ENCODE measurements at regions not wholly inside any gene's neighbourhood (a gene's known extent, or its start where the extent isn't known, plus 50 kb on each side); places are given as distances from the start of the nearest gene placed in this dataset.

- TF ChIP-seq ZBTB33 (IDR thresholded peaks at IDR 0.05; ENCODE audit: borderline replicate concordance, low read depth), result peak; percentile 44; the same call in 1 of the 2 replicates
- TF ChIP-seq RXRA (IDR thresholded peaks at IDR 0.05; ENCODE audit: borderline replicate concordance, low read depth), result peak; percentile 76; the same call in 1 of the 2 replicates
- no peak for TF ChIP-seq GATA2 (CRISPR knock-in tag; IDR thresholded peaks at IDR 0.05)
- TF ChIP-seq NRF1 (IDR thresholded peaks at IDR 0.05; ENCODE audit: low read depth, low read length), result no peak
- TF ChIP-seq, protein P1, sequence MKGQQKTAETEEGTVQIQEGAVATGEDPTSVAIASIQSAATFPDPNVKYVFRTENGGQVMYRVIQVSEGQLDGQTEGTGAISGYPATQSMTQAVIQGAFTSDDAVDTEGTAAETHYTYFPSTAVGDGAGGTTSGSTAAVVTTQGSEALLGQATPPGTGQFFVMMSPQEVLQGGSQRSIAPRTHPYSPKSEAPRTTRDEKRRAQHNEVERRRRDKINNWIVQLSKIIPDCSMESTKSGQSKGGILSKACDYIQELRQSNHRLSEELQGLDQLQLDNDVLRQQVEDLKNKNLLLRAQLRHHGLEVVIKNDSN (IDR thresholded peaks at IDR 0.05; ENCODE audit: borderline replicate concordance, low read depth), result no peak
These were observed 162.0 kb downstream of the SLC25A46 start (continued) for GRCh38 chr5:110900829-110901228.

- Histone ChIP-seq H3K4me1 (ENCODE audit: control insufficient read depth in 1 of 2, insufficient read depth in 2 of 2, low read depth in 1 of 2, low read length in 1 of 2) (no peaks in the 10 kb centered on the region; a peak in 1 of 4 replicates), H3K4me2 (no peak overlapping the region), H3K9me2 (no peaks in the 10 kb centered on the region), H3K9ac (no peak overlapping the region), H4K20me1 (ENCODE audit: insufficient read depth) (no peaks in the 10 kb centered on the region), H3K9me3 (no peaks in the 10 kb centered on the region), H3K27me3 (ENCODE audit: insufficient read depth) (no peaks in the 10 kb centered on the region), H3K79me2 (ENCODE audit: insufficient read depth) (no peaks in the 10 kb centered on the region), H3K36me3 (replicated peaks in 1 of 2; ENCODE audit: control insufficient read depth in 1 of 2, insufficient read depth in 2 of 2, low read length in 1 of 2) (no peaks in the 10 kb centered on the region), H2AFZ (ENCODE audit: low read depth) (no peak overlapping the region), H3F3A (replicated peaks; ENCODE audit: insufficient read depth) (peaks cover 19% of the 10 kb centered on the region), H3K27ac (ENCODE audit: low read depth in 2 of 2, low read length in 1 of 2) (peak overlapping the region in 1 of 2 experiments; percentile 11; a peak in 1 of 4 replicates), H3K4me3 (ENCODE audit: low read depth in 2 of 2, low read length in 1 of 2) (no peak overlapping the region)
- 43% methylated on average over 3 of the region's 3 CpGs for WGBS (ENCODE audit: low lambda C conversion rate)
- POLR2A ChIA-PET, result no interaction called here
- no peak for TF ChIP-seq REST (IDR thresholded peaks at IDR 0.05; ENCODE audit: low read depth, low read length)
- TF ChIP-seq TCF12 (IDR thresholded peaks at IDR 0.05), result 0 out of 2 replicates have a peak, but pooled peaks have one; percentile 45
- no peak for DNase-seq
- CTCF ChIA-PET, result interaction anchor here (0.6 kb wide), 1 partner anchor 26 kb away, joined by 3 read pairs; no protein-coding TSS in a partner anchor
These were observed 165.2 kb downstream of the SLC25A46 start for GRCh38 chr5:110903966-110904365.

GRCh38 chr5:110908848-110909247 is 162.7 kb upstream of the TSLP start:
- Histone ChIP-seq H3K36me3 (replicated peaks in 1 of 2; ENCODE audit: control insufficient read depth in 1 of 2, insufficient read depth in 2 of 2, low read length in 1 of 2) (no peaks in the 10 kb centered on the region), H3K4me1 (ENCODE audit: control insufficient read depth in 1 of 2, insufficient read depth in 2 of 2, low read depth in 1 of 2, low read length in 1 of 2) (no peaks in the 10 kb centered on the region), H3F3A (replicated peaks; ENCODE audit: insufficient read depth) (no peaks in the 10 kb centered on the region), H3K79me2 (ENCODE audit: insufficient read depth) (no peaks in the 10 kb centered on the region), H3K4me2 (no peak overlapping the region), H3K4me3 (ENCODE audit: low read depth in 2 of 2, low read length in 1 of 2) (no peak overlapping the region), H4K20me1 (ENCODE audit: insufficient read depth) (no peaks in the 10 kb centered on the region), H3K9me2 (no peaks in the 10 kb centered on the region), H3K27me3 (ENCODE audit: insufficient read depth) (no peaks in the 10 kb centered on the region), H2AFZ (ENCODE audit: low read depth) (no peak overlapping the region), H3K9ac (no peak overlapping the region), H3K9me3 (no peaks in the 10 kb centered on the region), H3K27ac (ENCODE audit: low read depth in 2 of 2, low read length in 1 of 2) (no peak overlapping the region; a peak in 1 of 4 replicates)
- POLR2A ChIA-PET, result no interaction called here
- no peak for DNase-seq
- CTCF ChIA-PET, result interaction anchor here (1.2 kb wide), 1 partner anchor 19 kb away, joined by 3 read pairs; no protein-coding TSS in a partner anchor
- TF ChIP-seq PBX3 (IDR thresholded peaks at IDR 0.05) (no peak), ZBTB33 (IDR thresholded peaks at IDR 0.05; ENCODE audit: borderline replicate concordance, low read depth) (no peak), FOXM1 (IDR thresholded peaks at IDR 0.05; ENCODE audit: low read depth) (no peak), SIN3A (IDR thresholded peaks at IDR 0.05; ENCODE audit: borderline replicate concordance, low read depth, low read length) (no peak), RXRA (IDR thresholded peaks at IDR 0.05; ENCODE audit: borderline replicate concordance, low read depth) (no peak), NFIC (IDR thresholded peaks at IDR 0.05; ENCODE audit: borderline replicate concordance) (no peak), GABPA (IDR thresholded peaks at IDR 0.05; ENCODE audit: low read depth) (no peak)
- TF ChIP-seq, protein P2, sequence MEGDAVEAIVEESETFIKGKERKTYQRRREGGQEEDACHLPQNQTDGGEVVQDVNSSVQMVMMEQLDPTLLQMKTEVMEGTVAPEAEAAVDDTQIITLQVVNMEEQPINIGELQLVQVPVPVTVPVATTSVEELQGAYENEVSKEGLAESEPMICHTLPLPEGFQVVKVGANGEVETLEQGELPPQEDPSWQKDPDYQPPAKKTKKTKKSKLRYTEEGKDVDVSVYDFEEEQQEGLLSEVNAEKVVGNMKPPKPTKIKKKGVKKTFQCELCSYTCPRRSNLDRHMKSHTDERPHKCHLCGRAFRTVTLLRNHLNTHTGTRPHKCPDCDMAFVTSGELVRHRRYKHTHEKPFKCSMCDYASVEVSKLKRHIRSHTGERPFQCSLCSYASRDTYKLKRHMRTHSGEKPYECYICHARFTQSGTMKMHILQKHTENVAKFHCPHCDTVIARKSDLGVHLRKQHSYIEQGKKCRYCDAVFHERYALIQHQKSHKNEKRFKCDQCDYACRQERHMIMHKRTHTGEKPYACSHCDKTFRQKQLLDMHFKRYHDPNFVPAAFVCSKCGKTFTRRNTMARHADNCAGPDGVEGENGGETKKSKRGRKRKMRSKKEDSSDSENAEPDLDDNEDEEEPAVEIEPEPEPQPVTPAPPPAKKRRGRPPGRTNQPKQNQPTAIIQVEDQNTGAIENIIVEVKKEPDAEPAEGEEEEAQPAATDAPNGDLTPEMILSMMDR (IDR thresholded peaks at IDR 0.05), result no peak

Measured in SK-N-SH (cell line).